GM13977 (cell line): ENCODE measurements at regions not wholly inside any gene's neighbourhood (a gene's known extent, or its start where the extent isn't known, plus 50 kb on each side); places are given as distances from the start of the nearest gene placed in this dataset.

Experiments used
- DNase-seq: peaks from one replicate; pipeline ENCODE4 v3.0.0; 2012; ENCODE audit warnings: low spot score
- CTCF ChIP-seq: IDR thresholded peaks from 2 replicates; pipeline ENCODE4 v1.5.1; 2012; ENCODE audit warnings: mild to moderate bottlenecking, control low read depth; ENCODE audit not compliant: insufficient read depth; ENCODE audit errors: extremely low read depth, missing control alignments
- in situ Hi-C: fragments of 300-500 bp; cut with MboI; formaldehyde crosslinking; loops from one replicate; pipeline ENCODE4 v1.12.0; 2022; ENCODE audit warnings: low sequenced_read_pairs, low pct_unique_long_range_greater_than_20kb, mixed read lengths, inconsistent platforms; ENCODE audit not compliant: unreplicated experiment

- TF ChIP-seq CTCF = no peak
- no peak for DNase-seq
- in situ Hi-C loops = no loop called here
Measured at GRCh38 chr18:65523461-65523860, 227.4 kb upstream of the CDH7 start.

GRCh38 chr18:65522907-65523306, 227.9 kb upstream of the CDH7 start:
- in situ Hi-C loops = no loop called here
- TF ChIP-seq CTCF = no peak
- no peak for DNase-seq

GRCh38 chr18:65516209-65516608, 234.6 kb upstream of the CDH7 start:
- DNase-seq = no peak
- in situ Hi-C loops = no loop called here
- no peak for TF ChIP-seq CTCF

GRCh38 chr18:65498605-65499004, 252.2 kb upstream of the CDH7 start:
- DNase-seq = no peak
- no peak for TF ChIP-seq CTCF
- in situ Hi-C loops = no loop called here

- in situ Hi-C loops = no loop called here
- no peak for TF ChIP-seq CTCF
- no peak for DNase-seq
Measured at GRCh38 chr18:65487569-65487968, 263.2 kb upstream of the CDH7 start.

GRCh38 chr18:65477455-65477854, 273.4 kb upstream of the CDH7 start:
- in situ Hi-C loops = no loop called here
- TF ChIP-seq CTCF = no peak
- no peak for DNase-seq

GRCh38 chr18:65468881-65469280, 281.9 kb upstream of the CDH7 start:
- no peak for DNase-seq
- in situ Hi-C loops = no loop called here
- TF ChIP-seq CTCF = no peak
